ENCODE measurements at regions not wholly inside any gene's neighbourhood (a gene's known extent, or its start where the extent isn't known, plus 50 kb on each side); places are given as distances from the start of the nearest gene placed in this dataset.
A peak's percentile ranks its signal among the peaks of the same experiment; 100 is the strongest.
"Not testable (repeated sequence)": the region's sequence is repeated elsewhere in the genome, so short reads cannot be mapped to it uniquely, and the experiment has no call there.

- DNase-seq (ENCODE audit: low spot score) = no peak
Observed at GRCh38 chr5:37966871-37967270, 127.0 kb upstream of the GDNF start.

GRCh38 chr5:37966291-37966690 is 126.5 kb upstream of the GDNF start:
- no peak for DNase-seq (ENCODE audit: low spot score)

- no peak for DNase-seq (ENCODE audit: low spot score)
Observed at GRCh38 chr5:37962389-37962788, 122.5 kb upstream of the GDNF start.

DNA sequence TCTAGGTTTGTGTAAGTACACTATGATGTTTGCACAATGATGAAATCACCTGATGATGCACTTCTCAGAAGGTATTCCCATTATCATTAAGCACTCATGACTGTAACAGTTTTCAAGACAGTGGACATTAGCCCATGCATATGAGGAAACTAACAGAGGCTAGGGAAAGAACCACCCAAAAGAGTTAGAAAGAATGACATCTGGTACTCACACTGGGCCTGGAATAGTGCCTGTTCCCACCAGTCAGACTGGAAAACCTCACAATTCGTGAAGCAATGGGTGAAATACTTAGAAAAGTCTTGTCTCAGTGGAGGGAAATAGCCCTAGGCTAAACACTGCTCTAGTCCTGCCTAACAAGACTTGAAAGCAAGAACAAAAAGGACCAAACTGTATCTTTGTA is 117.4 kb upstream of the GDNF start:
- no peak for DNase-seq (ENCODE audit: low spot score)

- DNase-seq (ENCODE audit: low spot score) = no peak
Observed at GRCh38 chr5:37955748-37956147, 115.9 kb upstream of the GDNF start.

DNA sequence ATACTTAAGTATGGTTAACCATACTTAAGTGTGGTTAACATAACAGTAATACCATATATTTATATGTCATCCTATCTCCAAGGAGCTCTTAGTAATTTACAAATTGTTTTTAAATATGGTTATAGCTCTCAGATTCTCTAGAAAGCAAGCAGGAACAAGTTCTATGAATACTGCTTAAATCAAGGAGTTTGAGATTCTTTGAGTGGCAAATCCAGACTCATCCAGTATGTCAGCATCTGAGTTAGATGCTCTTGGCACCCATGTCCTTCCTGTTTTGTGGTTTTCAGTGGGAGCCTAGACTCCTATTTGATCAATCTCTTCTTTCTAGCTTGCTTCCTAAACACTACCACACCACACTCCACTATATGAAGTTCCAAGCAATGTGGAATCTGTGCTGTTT is 114.7 kb upstream of the GDNF start:
- DNase-seq (ENCODE audit: low spot score) = no peak

GRCh38 chr5:37951946-37952721 is 112.3 kb upstream of the GDNF start:
- no peak for DNase-seq (ENCODE audit: low spot score)

DNA sequence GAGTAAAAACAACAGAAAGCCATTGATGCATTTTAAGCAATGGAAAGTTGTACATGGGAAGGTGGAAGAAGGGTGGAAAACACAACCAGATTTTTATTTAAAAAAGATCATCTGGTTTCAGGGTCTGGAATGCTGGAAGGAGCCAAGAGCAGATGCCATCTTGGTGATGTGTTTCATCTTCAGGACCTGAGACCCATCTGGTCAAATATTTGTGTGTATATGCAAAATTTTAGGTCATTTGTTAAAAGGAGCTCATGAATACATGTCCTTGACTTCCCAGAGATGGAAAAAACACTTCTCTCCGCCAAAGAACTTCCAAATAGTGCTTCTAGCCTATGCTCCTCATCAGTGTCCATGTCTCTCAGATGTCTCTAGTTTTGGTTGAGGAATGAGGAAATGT is 110.6 kb upstream of the GDNF start:
- no peak for DNase-seq (ENCODE audit: low spot score)

DNA sequence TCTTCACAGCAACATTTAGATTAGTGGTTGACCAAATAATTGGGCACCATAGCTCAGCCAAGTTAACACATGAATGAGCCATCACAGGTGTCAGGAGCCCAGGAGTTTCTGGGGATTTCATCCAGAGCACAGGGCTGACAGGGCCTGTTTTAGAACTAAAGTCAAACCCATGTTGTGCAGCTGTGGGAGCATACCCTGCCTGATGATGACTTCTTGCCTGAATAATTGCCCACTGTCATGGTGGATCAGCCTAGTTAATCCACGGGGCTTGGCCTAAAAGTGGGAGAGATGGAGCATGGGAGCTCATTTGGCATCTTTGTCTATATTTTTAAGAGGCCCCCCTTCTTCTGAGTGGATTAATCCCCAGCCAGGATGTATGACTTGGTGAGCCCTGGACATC is 105.6 kb upstream of the GDNF start:
- DNase-seq (ENCODE audit: low spot score) = no peak

DNA sequence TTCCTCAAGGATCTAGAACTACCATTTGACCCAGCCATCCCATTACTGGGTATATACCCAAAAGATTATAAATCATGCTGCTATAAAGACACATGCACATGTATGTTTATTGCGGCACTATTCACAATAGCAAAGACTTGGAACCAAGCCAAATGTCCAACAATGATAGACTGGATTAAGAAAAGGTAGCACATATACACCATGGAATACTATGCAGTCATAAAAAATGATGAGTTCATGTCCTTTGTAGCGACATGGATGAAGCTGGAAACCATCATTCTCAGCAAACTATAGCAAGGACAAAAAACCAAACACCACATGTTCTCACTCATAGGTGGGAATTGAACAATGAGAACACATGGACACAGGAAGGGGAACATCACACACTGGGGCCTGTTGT is 103.3 kb upstream of the GDNF start:
- not testable (repeated sequence) for DNase-seq (ENCODE audit: low spot score)

- DNase-seq (ENCODE audit: low spot score) = no peak
Observed at GRCh38 chr5:37940931-37941623, 101.2 kb upstream of the GDNF start.

DNA sequence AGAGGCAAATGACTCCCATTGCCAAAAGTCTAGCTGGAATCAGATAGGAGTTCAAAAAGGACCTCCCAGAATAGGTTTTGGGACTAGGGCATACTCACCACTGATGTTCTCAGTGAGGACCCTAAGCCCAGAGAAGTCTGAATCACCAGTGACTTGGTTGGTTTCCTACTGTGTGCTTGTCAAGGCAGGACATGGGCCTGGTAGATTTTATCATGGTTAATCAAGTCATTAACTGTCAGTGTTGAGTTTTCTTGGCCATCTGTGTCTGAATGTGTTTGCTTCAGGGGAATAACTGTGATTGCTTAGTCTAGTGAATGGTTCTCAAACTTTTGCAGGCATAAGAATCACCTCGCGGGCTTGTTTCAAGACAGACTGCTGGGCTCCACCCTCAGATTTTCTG is 99.0 kb upstream of the GDNF start:
- no peak for DNase-seq (ENCODE audit: low spot score)

- DNase-seq (ENCODE audit: low spot score) = no peak
Observed at GRCh38 chr5:37938076-37938852, 98.4 kb upstream of the GDNF start.

DNA sequence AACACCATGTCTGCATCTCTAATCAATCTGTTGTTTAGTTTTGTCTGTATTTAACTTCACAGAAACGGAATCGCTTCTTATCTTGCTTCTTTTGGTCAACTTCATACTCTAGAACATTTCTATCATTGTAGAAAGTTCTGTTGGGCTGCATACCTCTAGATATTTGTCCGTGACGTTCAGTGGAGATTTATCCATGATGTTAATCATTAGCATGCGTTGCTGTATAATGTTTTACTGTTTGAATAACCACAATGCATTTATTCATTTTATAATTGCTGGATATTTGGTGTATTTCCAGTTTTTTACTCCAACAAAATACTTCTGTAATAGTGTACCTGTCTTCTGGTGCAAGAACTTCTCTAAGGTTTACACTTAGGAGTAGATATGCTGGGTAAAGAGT is 96.2 kb upstream of the GDNF start:
- no peak for DNase-seq (ENCODE audit: low spot score)

- DNase-seq (ENCODE audit: low spot score) = no peak
Observed at GRCh38 chr5:37933576-37933975, 93.7 kb upstream of the GDNF start.

- DNase-seq (ENCODE audit: low spot score) = no peak
Observed at GRCh38 chr5:37932450-37932849, 92.6 kb upstream of the GDNF start.

DNA sequence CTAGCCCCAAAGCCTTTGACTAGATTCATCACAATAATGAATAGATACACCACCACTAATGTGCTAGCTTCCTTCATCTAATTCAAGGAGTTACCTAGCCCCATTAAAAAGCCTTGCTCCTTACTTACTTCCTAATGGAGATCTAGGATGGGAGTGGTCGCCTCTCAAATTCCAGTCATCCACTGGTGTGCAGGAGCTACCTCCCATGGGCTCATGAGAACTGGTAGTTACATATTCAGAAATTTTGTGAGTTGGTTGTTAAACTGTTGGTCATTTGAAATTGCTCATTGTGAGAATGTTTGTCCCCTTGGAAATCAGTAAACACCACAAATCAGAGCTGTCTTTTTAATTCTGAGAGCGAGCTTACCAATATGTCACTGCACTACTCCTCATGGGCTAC is 91.7 kb upstream of the GDNF start:
- no peak for DNase-seq (ENCODE audit: low spot score)

DNA sequence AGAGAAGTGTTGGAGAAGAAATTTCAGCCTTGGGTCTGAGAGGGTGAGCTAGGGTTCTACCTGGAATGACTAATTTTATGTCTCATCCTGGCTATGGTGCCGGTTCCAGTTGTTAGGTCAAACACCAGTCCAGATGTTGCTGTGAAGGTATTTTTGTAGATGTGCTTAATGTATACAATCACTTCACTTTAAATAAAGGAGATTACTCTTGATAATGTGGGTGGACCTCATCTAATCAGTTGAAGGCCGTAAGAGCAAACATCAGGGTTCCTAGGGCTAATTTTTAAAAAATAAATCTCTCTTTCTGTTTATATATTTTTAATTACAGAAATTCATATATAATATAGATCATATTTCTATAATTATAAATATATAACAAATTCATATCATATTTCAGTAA is 90.5 kb upstream of the GDNF start:
- no peak for DNase-seq (ENCODE audit: low spot score)

DNA sequence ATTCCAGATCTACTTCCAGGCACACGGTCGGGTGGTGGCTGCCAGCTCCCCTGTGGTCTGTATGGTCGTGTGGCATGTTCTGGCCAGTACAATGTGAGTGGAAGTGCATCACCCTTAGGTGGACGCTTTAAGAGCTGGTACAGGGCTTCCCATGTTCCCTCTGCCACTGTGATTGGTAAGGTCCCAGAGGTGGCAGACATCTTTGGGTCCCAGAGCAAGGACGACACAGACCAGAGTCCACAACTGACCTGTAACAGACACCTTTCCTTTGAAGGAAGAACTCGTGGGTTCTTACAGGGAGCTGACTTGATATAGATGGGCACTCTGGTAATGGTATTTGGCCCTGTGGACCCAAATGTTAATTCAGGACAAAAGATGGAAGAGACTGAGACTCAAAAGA is 90.0 kb upstream of the GDNF start:
- DNase-seq (ENCODE audit: low spot score) = no peak

- DNase-seq (ENCODE audit: low spot score) = not testable (repeated sequence)
Observed at GRCh38 chr5:37927753-37928152, 87.9 kb upstream of the GDNF start.

DNA sequence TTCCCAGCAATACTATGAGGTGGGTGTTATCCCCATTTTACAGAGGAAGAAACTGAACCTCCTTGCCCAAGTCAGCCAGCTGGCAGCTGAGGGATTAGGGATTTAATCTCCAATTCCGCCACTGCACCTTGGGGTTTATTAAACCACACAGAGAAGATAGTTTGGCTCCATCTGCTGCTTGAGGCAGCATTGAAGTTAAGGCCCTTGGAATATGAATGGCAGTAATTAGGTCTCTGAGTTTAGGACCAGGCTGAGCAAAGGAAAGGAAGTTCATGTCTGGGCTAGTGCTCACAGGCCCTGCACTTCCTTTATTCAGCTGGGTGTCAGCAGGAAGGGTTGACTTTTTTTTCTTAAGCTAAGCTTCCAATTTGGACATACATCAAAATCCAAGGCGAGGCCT is 86.9 kb upstream of the GDNF start:
- peak; percentile 5 for DNase-seq (ENCODE audit: low spot score)

- DNase-seq (ENCODE audit: low spot score) = no peak
Observed at GRCh38 chr5:37921452-37921851, 81.6 kb upstream of the GDNF start.

DNA sequence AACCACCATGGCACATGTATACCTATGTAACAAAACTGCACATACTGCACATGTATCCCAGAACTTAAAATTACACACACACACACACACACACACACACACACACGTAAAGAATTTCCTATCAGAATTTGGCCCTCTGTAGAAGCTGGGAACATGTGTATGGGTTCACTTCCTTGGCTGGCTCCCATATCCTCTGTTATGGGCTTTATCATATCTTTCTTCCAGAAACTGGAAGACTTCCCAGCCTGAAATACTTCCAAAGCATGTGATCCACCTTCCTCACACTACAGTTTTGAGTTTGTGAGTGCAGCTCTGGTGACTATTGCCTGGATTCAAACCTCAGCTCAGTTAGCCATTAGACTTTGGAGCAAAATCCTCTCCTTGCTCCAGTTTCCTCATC is 78.6 kb upstream of the GDNF start:
- no peak for DNase-seq (ENCODE audit: low spot score)

Measured in HT-29 (cell line).